Glomerular endothelial cell (primary cell): ENCODE measurements at regions not wholly inside any gene's neighbourhood (a gene's known extent, or its start where the extent isn't known, plus 50 kb on each side); places are given as distances from the start of the nearest gene placed in this dataset.
"Not testable (repeated sequence)": the region's sequence is repeated elsewhere in the genome, so short reads cannot be mapped to it uniquely, and the experiment has no call there.

Experiments
- DNase-seq: peaks from one replicate; pipeline ENCODE4 v3.0.0-alpha.2; 2011; ENCODE audit warnings: low read depth, low spot score; ENCODE audit errors: extremely low read depth

DNA sequence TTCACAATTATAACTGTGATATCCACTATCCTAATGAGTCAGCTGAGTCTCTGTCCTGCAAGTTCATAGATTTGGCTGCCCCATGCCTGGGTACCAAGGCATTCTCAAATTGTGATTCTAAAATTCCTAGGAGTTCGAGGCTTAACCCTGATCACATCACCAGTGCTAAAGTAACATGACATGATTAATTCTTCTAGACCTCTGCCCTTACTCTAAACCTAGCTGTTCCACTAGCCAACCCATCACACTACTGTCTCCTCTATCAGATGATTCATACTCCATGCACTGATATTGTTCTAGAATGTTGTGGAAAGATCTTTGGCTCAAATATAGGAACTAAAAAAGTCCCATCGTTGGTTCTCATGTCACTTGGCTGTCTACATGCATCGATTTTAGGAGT, 487.6 kb downstream of the PIK3C3 start:
- no peak for DNase-seq

DNA sequence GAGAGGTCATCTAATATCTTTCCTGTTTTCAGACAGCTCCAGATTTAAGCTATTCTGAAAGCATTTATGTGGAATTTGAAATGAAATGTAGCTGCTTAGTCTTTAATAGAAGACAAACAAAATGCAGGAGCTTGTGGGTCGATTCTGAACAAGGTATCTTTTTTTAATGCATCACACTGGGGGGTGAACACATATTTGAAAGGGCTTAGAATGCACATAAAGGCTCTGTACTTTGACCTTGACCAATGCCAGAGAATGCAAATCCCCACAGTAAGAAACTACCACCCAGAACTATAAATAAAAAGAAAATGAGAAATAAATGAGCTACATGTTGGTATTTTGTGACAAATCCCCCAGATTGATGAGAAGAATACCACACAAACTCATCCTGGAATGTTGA, 489.3 kb downstream of the PIK3C3 start:
- no peak for DNase-seq

DNA sequence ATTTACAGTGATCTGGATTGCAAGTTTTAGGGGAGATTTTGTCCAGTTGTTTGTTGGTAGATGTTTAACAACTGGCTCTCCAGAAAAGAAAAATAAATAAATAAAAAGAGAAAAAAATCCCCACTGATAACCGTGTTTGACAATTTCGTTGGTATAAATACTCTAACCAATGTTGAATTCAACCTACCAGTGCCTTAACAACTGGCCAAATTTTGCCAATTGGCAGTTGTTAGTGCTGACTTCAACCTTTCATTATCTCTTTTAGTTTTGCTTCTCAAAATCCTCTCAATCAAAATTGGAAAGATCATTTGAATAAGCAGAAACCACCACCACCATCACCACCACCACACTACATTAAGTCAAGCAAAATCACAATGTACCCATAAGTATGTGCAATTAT, 490.3 kb downstream of the PIK3C3 start:
- DNase-seq = no peak

DNA sequence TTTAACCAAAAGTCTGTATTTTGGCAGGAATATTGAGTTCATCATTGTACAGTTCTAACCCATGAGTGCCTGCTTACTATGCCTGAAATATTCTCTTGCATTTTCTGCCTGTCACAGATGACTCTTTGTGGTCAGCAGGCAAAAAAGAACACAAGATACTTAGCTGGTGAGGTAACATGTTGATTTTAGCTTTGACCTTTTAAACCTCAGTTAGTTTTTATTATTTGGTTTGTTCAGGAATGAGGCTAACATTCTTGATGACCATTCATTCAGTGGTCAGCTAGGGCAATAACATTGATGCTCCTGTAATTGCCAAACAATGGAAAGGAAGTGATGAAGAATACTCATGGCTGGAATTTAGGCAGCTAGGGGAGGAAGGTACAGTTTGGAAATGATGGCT, 491.2 kb downstream of the PIK3C3 start:
- peak; percentile 4 for DNase-seq

DNA sequence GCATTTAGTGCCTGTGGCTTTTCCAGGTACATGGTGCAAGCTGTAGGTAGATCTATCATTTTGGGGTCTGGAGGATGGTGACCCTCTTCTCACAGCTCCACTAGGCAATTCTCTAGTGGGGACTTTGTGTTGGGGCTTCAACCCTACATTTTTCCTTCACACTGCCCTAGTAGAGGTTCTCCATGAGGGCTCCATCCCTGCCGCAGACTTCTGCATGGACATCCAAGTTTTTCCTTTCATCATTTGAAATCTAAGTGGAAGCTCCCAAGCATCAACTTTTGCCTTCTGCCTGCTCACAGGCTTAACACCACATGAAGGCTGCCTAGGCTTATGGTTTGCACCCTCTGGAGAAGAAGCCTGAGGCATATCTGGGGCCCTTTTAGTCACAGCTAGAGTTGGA, 492.7 kb downstream of the PIK3C3 start:
- DNase-seq = no peak

DNA sequence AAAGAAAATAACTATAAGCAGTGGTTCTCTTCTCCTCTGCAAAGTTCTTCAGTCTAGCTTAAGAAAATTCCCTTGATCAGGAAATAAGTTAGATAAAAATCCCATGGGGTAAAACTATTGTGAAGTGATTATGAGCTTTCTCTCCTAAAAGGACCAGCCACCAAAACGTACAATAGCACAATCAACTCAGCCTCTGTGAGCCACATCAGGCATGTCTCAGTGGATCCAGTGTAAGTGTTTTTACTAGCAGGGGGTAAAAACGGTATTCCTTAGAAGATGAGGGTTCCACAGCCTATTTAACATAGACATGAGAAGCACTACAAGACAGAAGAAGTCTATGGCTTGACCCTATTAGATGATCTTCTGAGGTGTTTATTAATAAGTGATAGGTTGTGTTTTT, 503.2 kb downstream of the PIK3C3 start:
- no peak for DNase-seq

DNA sequence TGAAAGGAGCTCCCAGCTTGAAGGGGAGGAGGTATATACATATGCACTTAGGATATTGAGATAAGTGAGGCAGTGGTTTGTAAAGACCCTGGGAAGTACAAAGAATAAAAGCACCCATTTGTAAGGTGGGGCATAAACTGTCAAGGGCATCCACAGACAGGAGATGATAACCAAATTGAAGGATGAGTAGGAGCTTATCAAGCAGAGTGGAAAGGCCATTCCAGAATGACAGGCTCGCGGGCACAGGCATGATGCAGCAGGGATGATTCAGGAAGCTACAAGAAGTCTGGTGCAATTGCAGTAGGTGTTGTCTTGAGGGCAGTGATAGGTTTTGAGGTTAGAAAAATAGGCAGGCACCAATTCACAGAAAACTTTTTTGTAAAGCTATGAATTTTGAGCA, 504.8 kb downstream of the PIK3C3 start:
- no peak for DNase-seq

DNA sequence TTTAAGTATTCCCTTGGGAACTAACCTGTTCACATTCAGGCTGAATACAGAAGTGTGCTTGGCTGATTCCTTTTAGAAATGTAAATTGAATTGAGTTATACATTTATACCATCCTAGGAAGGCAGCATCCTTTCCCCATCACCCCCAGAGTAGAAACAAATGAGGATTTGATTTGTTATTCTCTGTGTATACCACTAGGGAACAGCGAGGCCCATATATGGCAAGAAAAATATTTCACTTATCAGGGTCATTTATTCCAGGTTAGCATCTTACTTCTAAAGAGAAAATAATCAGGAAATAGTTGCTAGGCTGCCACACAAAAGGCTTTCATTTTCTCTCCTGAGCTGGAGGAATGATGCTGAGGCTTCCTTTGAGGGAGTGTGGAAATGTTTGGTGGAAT, 516.9 kb downstream of the PIK3C3 start:
- DNase-seq = no peak

DNA sequence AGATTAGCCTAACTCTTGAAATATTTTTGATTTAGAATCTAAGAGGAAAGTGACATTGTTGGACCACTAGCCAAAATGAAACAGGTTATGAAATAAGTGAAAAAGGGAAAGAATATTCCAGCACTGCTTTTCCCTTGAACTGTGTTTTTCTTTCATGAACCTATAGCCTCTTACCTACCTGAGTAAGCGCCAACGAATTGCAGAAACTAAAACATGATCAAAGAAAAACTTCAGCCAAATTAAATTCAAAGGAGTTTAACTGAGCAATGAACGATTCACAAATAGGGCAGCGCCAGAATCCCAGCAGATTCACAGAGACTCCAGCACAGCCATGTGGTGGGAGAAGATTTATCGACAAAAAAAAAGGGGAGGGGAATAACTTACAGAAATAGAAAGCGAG, 518.6 kb downstream of the PIK3C3 start:
- no peak for DNase-seq

DNA sequence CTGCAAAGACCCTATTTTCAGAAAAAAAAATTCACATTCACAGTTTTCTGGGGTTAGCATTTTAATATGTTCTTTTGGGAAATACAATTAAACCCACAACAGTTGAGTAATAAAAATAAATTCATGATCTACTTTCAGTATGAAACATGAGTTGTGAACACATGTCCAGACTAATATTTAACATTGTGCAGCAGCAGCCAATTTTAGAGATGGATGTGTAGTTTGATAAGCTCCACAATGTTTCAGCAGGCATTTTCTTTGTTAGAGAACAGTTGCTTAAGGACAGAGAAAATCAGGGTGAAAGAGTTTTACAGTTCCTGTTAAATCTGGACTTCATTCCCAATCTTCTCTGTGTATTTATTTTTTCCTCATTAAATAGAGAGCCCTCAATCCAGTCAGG, 519.5 kb downstream of the PIK3C3 start:
- no peak for DNase-seq

DNA sequence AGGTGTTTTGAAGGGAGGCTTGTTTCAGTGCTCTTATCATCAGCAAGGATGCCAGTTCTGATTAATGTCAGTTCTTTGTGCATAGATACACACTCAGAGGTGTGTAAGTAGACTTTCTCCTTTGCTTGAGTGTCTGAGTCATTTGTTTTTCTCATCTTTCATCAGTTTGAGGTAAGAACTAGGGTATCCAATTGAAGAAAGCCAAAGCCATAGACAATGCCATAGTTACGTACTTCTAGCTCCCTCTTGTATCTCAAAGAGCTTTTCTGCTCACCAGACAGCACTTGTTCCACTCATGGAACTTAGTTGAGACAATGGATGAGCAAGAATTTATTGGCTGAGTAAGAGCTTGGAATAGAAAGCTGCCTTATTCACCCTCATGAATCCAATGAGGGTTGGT, 520.1 kb downstream of the PIK3C3 start:
- DNase-seq = no peak

DNA sequence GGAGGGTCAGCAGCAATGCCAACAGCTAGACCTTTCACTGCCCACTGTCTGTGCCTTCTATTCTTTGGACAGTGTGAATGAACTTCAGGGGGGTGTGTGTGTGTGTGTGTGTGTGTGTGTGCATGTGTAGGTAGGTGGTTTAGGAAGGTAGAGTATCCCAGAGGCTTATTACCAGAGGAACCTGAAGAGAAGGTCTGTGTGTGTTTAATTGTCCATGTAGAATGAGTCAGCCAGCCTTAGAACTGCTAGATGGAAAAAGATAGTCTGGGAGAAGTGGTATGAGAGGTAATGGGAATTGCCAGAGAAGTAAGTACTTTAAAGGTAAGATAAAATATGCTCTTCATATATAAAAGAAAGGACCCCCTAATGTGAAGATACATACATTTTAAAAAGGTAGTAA, 522.2 kb downstream of the PIK3C3 start:
- DNase-seq = no peak

DNA sequence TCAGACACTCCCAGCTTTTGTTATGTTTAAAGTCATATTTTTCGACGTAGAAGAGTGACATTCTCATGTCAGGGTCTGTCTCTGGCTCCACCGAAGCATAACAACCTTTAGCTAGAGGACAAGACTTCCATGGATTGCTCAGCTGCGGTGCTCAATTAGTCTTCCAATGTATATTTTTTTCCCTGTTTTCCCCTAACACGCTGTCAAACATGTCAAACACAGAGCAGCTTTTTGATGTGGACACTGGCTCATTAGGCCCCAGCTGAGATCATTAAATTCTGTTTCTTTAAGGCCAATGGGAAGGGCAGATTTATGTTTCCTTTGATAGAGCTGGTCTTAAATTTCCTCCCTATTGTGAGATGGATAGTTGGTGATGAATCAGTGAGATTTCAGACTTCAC, 525.4 kb downstream of the PIK3C3 start:
- DNase-seq = no peak

DNA sequence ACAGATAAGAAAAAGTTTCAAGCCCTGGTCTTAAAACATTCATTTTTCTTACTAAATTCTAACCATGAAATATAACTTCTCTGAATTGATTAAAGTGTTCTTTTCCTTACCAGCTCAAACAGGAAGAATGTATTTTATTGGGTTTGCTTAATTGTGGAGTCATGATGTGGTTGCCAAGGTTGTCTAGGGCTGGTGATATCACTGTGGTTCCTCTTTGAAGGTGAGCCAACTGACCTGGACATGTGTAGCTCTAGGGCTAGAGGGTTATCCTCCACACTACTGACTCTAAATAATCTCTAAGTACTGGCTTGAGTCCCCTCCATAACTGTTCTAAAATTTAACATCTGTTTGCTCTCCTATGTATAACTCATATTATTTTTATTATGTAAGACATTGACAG, 529.6 kb downstream of the PIK3C3 start:
- DNase-seq = no peak

DNA sequence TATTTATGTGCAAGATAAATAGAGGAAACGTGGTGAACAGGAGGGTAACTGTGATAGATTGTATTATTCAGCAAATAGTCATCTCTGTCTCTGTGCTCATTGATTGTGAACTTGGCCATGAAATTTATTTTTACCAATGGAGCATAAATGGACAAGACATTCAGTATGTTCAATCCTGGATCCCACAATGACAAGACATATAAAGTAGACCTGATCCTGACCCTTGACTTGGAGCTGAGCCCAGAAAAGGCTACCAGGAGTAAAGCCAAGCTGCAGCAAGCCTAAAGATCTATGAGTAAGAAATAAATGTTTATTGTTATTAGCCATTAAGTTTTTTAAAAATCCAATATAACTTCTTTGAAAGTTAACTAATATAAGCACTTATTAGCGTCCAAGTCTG, 531.2 kb downstream of the PIK3C3 start:
- DNase-seq = no peak

DNA sequence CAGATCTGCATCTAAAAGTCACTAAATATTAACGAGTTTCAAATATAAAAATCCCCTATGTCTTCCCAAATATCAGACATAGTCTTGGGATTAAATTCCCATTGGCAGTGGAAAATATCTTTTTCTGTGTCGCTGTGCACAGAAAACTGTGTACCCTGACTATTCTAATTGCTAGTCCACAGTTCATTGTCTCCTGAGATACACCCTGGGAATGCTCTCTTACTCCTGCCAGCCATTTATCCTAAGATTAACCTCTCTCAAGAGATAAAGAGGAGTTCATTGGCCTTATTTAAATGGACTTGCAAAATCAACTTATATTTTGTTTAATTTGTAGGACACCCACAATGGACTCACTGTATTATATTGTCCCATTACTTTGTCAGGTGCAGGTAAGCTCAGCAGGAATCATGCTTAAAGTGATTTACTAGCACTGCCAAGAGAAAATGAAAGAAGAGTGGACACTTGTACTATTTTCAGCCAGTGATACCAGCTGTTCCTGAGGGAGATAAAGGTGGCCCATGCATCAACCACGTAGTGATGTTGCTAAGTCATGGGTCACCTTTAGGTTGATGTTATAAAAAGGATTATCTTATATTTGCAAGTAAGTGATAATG, 553.8 kb downstream of the PIK3C3 start:
- no peak for DNase-seq

DNA sequence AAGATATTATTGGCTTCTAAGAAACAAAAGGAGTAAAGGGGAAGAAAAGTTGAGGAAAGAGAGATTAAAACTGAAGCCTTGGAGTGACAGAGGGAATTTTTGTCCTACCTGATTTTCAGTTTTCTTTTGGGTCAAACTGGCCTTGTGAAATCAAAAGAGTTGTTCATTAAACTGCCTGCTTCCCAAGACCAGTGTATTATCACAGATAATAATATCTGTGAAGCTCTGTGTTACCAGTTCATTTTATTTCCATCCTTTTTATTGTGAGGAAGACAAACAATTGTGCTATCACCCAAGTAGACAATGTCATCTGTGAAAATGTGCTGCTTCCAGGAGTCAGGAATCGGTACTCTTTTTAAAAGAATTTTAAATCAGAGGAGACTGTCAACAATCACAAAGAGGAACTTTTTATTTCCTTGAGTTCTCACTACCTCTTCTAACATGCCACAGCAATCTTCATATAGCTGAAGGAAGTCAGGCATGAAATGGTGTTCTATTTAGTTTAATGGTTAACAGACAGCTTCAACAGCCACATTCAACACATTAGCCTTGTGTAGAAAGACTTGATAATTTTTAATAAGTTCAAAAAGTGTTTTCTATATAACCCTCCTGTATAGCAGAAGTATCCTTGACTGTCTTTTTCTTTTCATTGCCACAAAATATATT, 554.8 kb downstream of the PIK3C3 start:
- DNase-seq = no peak

DNA sequence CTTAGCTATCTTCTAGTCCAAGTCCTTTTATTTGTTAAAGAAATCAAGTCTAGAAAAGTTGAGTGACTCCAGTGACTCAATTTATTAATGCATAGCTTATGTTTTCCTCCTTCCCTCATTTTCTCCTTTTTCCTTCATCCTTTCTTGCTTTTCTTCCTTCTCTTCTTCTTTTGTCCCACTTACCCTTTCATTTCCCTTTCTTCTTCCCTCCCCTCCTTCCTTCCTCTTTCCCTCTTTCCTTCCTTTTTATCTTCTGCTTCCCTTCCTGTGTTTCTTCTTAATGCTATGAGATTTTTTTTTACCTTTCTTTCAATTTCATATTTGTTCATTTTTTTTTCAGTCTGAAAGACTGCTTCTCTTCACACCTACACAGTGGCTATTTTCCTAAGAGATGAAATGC, 555.5 kb downstream of the PIK3C3 start:
- no peak for DNase-seq

DNA sequence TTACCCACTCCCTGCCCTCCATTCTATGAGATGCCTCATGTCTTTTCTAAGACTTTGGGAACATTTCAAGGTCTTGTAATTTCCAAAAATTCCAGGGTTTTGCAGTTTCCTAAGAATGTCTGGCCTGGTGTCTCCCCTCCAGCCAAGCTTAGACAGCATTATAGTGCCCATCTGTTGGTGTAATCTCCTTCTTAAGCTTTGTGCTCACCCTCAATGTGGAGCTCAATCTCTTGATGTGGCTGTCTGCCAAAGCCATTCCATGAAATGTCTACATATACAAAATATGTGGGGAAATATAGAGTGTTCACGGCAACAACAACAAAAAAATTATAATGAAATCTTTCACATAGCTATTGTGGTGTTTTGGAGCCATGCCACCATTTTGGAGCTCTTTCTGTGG, 558.4 kb downstream of the PIK3C3 start:
- DNase-seq = no peak

DNA sequence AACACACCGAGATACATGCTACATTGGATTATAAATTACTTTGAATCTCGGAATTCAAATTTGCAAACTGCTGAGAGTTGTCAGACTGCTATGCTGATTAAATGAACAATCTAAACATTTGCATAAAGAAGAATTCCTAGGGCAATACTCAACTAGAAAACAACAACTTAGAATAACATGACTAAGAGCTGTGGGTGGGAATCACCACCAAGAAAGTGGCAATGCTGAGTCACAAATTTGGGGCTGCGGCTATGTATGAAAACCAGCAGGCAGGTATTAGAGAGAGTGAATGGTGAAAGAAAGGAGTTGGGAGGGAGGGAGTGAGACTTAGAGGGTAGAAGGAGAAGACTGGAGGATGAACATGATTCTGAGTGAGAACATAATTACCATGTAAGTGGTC, 559.5 kb downstream of the PIK3C3 start:
- no peak for DNase-seq

DNA sequence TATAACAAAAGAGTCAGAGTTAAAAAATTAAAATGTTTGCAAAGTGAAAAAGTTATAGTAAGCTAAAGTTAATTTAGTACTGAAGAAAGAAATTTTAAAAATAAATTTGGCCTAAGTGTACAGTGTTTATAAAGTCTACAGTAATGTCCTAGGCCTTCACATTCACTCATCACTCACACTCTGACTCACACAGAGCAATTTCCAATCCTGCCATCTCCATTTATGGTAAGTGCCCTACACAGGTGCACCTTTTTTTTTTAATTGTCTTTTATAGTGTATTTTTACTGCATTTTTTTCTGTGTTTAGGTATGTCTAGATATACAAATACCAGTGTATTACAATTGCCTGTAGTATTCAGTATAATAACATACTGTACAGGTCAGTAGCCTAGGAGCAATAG, 562.9 kb downstream of the PIK3C3 start:
- no peak for DNase-seq

DNA sequence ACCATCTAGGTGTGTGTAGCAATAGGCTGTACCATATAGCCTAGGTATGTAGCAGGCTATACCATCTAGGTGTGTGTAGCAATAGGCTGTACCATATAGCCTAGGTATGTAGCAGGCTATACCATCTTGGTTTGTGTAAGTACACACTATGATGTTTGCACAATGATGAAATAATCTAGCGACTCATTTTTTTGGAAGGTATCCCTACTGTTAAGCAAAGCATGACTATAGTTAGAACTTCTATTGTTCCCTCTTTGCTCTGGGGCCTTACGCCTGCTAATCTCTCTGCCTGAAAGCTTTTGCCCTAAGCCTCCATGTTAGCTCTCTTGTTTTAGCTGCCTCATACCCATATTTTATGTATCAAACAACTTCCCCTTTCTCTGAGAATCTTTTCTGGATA, 563.3 kb downstream of the PIK3C3 start:
- DNase-seq = not testable (repeated sequence)

DNA sequence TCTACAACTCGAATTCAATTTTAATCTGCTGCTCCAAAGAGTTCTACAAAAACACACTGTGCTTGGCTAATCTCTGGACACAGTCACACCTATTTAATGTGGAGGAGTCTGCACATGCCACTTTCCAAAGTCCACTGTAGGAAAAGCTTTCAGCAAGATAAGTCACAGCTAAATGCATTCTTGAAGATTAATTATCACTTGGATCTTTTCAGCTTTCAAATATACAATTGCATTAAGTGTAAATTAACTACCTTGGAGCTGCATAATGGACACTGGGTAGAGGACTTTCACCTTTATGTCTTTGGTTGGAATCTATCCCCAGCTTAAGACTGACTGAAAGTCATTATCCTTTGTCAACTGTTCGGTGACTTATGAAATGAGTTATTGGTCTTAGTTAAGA, 565.1 kb downstream of the PIK3C3 start:
- no peak for DNase-seq
